Loucy (cell line): ENCODE measurements at regions not wholly inside any gene's neighbourhood (a gene's known extent, or its start where the extent isn't known, plus 50 kb on each side); places are given as distances from the start of the nearest gene placed in this dataset.
"Not testable (repeated sequence)": the region's sequence is repeated elsewhere in the genome, so short reads cannot be mapped to it uniquely, and the experiment has no call there.

Experiments used
- EZH2phosphoT487 ChIP-seq: fragments of 200-600 bp; IDR thresholded peaks from 2 replicates; pipeline ENCODE4 v1.6.1; 2018; ENCODE audit warnings: antibody characterized with exemption, mild to moderate bottlenecking, moderate library complexity, borderline replicate concordance
- TF ChIP-seq, protein P1 (sequence below): fragments of 200-600 bp; sonication (generic); conservative IDR thresholded peaks from 2 replicates; pipeline ENCODE4 v1.5.1; 2014; ENCODE audit warnings: mild to moderate bottlenecking, antibody characterized with exemption, low read length

- TF ChIP-seq, protein P1, sequence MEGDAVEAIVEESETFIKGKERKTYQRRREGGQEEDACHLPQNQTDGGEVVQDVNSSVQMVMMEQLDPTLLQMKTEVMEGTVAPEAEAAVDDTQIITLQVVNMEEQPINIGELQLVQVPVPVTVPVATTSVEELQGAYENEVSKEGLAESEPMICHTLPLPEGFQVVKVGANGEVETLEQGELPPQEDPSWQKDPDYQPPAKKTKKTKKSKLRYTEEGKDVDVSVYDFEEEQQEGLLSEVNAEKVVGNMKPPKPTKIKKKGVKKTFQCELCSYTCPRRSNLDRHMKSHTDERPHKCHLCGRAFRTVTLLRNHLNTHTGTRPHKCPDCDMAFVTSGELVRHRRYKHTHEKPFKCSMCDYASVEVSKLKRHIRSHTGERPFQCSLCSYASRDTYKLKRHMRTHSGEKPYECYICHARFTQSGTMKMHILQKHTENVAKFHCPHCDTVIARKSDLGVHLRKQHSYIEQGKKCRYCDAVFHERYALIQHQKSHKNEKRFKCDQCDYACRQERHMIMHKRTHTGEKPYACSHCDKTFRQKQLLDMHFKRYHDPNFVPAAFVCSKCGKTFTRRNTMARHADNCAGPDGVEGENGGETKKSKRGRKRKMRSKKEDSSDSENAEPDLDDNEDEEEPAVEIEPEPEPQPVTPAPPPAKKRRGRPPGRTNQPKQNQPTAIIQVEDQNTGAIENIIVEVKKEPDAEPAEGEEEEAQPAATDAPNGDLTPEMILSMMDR, result not testable (repeated sequence)
- not testable (repeated sequence) for TF ChIP-seq EZH2phosphoT487
Measured at GRCh38 chr3:3941380-3941779, 142.1 kb downstream of the LRRN1 start.
